SK-N-SH (cell line): ENCODE measurements at regions not wholly inside any gene's neighbourhood (a gene's known extent, or its start where the extent isn't known, plus 50 kb on each side); places are given as distances from the start of the nearest gene placed in this dataset.

Experiments used
- CTCF ChIA-PET: fragments of 300-600, 350-600 bp; formaldehyde crosslinking; extraction: SDS; loops from one replicate; lab custom pipeline; 2021; lab: Yijun Ruan, JAX
- POLR2A ChIA-PET: fragments of 350-600 bp; sonication (Branson Sonifier 250); formaldehyde crosslinking; extraction: SDS; loops from one replicate; lab custom pipeline; 2020; ENCODE audit warnings: antibody characterized with exemption, inconsistent platforms; lab: Yijun Ruan, JAX
- DNase-seq: peaks from one replicate; pipeline ENCODE4 v3.0.0; 2012
- H2AFZ ChIP-seq: fragments of 200-600 bp; sonication (generic); 2 replicates; pipeline ENCODE4 v1.8.1; 2016; ENCODE audit warnings: antibody characterized with exemption, mild to moderate bottlenecking, low read depth
- H3F3A ChIP-seq: fragments of 200-600 bp; sonication (generic); replicated peaks from 2 replicates; pipeline ENCODE3; 2016; ENCODE audit warnings: antibody characterized with exemption, mild to moderate bottlenecking; ENCODE audit not compliant: insufficient read depth
- H3K27ac ChIP-seq, 2 experiments: fragments of 200-500 bp in 1 of 2; fragments of 200-600 bp in 1 of 2; sonication (Bioruptor generic) in 1 of 2; sonication (generic), shearing (Covaris generic) in 1 of 2; 2 replicates each; pipeline versions ENCODE4 v1.5.1 to v1.6.1; 2014 to 2016; ENCODE audit warnings: low read depth in 2 of 2, inconsistent platforms in 1 of 2, low read length in 1 of 2, mild to moderate bottlenecking in 1 of 2, mixed read lengths in 1 of 2
- H3K27me3 ChIP-seq: fragments of 200-600 bp; sonication (generic), shearing (Covaris generic); 2 replicates; pipeline ENCODE4 v1.6.1; 2016; ENCODE audit warnings: mixed run types; ENCODE audit not compliant: insufficient read depth
- H3K36me3 ChIP-seq, 2 experiments: fragments of 200-500 bp in 1 of 2; fragments of 200-600 bp in 1 of 2; sonication (Bioruptor generic) in 1 of 2; sonication (generic) in 1 of 2; replicated peaks in 1 of 2; 2 replicates each; pipeline versions ENCODE3 to v1.5.1; 2014 to 2016; ENCODE audit warnings: low read length in 1 of 2, mild to moderate bottlenecking in 1 of 2; ENCODE audit not compliant: insufficient read depth in 2 of 2, control insufficient read depth in 1 of 2
- H3K4me1 ChIP-seq, 2 experiments: fragments of 200-500 bp in 1 of 2; fragments of 200-600 bp in 1 of 2; sonication (Bioruptor generic) in 1 of 2; sonication (generic), shearing (Covaris generic) in 1 of 2; 2 replicates each; pipeline versions ENCODE4 v1.5.1 to v1.6.1; 2014 to 2016; ENCODE audit warnings: low read depth in 1 of 2, low read length in 1 of 2, mixed run types in 1 of 2; ENCODE audit not compliant: insufficient read depth in 2 of 2, control insufficient read depth in 1 of 2
- H3K4me2 ChIP-seq: fragments of 200-600 bp; sonication (generic), shearing (Covaris generic); 2 replicates; pipeline ENCODE4 v1.6.1; 2017; ENCODE audit warnings: mixed run types
- H3K4me3 ChIP-seq, 2 experiments: fragments of 200-500 bp in 1 of 2; fragments of 200-600 bp in 1 of 2; sonication (Bioruptor generic) in 1 of 2; sonication (generic), shearing (Covaris generic) in 1 of 2; 2 replicates each; pipeline versions ENCODE4 v1.5.1 to v1.8.1; 2014 to 2016; ENCODE audit warnings: low read depth in 2 of 2, inconsistent platforms in 1 of 2, low read length in 1 of 2, mild to moderate bottlenecking in 1 of 2, mixed read lengths in 1 of 2, moderate library complexity in 1 of 2
- H3K79me2 ChIP-seq: fragments of 200-600 bp; sonication (generic); 2 replicates; pipeline ENCODE4 v1.8.1; 2017; ENCODE audit warnings: mild to moderate bottlenecking; ENCODE audit not compliant: insufficient read depth
- H3K9ac ChIP-seq: fragments of 200-600 bp; sonication (generic); 2 replicates; pipeline ENCODE4 v1.6.1; 2017; ENCODE audit warnings: mixed run types
- H3K9me2 ChIP-seq: fragments of 200-600 bp; sonication (generic); 2 replicates; pipeline ENCODE4 v1.6.1; 2017; ENCODE audit warnings: mixed run types
- H3K9me3 ChIP-seq: fragments of 200-600 bp; sonication (generic); 2 replicates; pipeline ENCODE4 v1.6.1; 2017; ENCODE audit warnings: mixed run types, mild to moderate bottlenecking, moderate library complexity
- H4K20me1 ChIP-seq: fragments of 200-600 bp; sonication (generic); 2 replicates; pipeline ENCODE4 v1.6.1; 2017; ENCODE audit warnings: mild to moderate bottlenecking, mixed run types; ENCODE audit not compliant: insufficient read depth
- CTCF ChIP-seq: fragments of 200-600 bp; sonication (generic); IDR thresholded peaks from 2 replicates; pipeline ENCODE4 v1.6.1; 2017; ENCODE audit warnings: antibody characterized with exemption, mild to moderate bottlenecking, moderate library complexity
- ELF1 ChIP-seq: IDR thresholded peaks from 2 replicates; pipeline ENCODE4 v1.4.0; 2012
- EP300 ChIP-seq, 2 experiments: IDR thresholded peaks; 2 replicates each; pipeline versions ENCODE4 v1.4.0 to v1.6.1; 2012; ENCODE audit warnings: borderline replicate concordance in 1 of 2, low read depth in 1 of 2, low read length in 1 of 2
- EZH2phosphoT487 ChIP-seq: fragments of 200-600 bp; sonication (generic); IDR thresholded peaks from 2 replicates; pipeline ENCODE4 v1.6.1; 2017; ENCODE audit warnings: low read depth, mixed run types, mild to moderate bottlenecking, antibody characterized with exemption, moderate library complexity, borderline replicate concordance
- GATA2 ChIP-seq: sonication (generic); formaldehyde crosslinking; IDR thresholded peaks from 2 replicates; pipeline ENCODE4 v1.5.0; 2020; ENCODE audit warnings: mild to moderate bottlenecking, missing genetic modification reagents
- IRF3 ChIP-seq: fragments of 150-350 bp; IDR thresholded peaks from 2 replicates; pipeline ENCODE4 v1.6.1; 2016; ENCODE audit warnings: mild to moderate bottlenecking, low read depth, low read length
- MXI1 ChIP-seq: IDR thresholded peaks from 2 replicates; pipeline ENCODE4 v1.6.1; 2012; ENCODE audit warnings: mild to moderate bottlenecking, low read depth, low read length, improper control_type of control experiment
- NFIC ChIP-seq: IDR thresholded peaks from 2 replicates; pipeline ENCODE4 v1.4.0; 2012; ENCODE audit warnings: borderline replicate concordance
- POLR2AphosphoS5 ChIP-seq: IDR thresholded peaks from 2 replicates; pipeline ENCODE4 v1.6.1; 2012; ENCODE audit warnings: low read depth, low read length
- SIN3A ChIP-seq: IDR thresholded peaks from 2 replicates; pipeline ENCODE4 v1.6.1; 2012; ENCODE audit warnings: low read depth, mild to moderate bottlenecking, low read length, moderate library complexity, borderline replicate concordance
- SMC3 ChIP-seq: IDR thresholded peaks from 2 replicates; pipeline ENCODE4 v1.6.1; 2012; ENCODE audit warnings: low read depth, low read length, improper control_type of control experiment
- TCF12 ChIP-seq: IDR thresholded peaks from 2 replicates; pipeline ENCODE4 v1.4.0; 2012
- USF2 ChIP-seq: fragments of 150-350 bp; IDR thresholded peaks from 2 replicates; pipeline ENCODE4 v1.6.1; 2017; ENCODE audit warnings: antibody characterized with exemption, low read length, low read depth, borderline replicate concordance
- ZBTB33 ChIP-seq: IDR thresholded peaks from 2 replicates; pipeline ENCODE4 v1.4.0; 2012; ENCODE audit warnings: low read depth, borderline replicate concordance
- WGBS: methylation state at CpG from one replicate; pipeline ENCODE4 v1.1.6; 2017; ENCODE audit warnings: low lambda C conversion rate; 5-methylcytosine and 5-hydroxymethylcytosine counted together

GRCh38 chr9:135380311-135380960 is 99.1 kb upstream of the PPP1R26 start:
- DNase-seq: no peak
- H3K79me2 ChIP-seq: no peaks in the 10 kb centered on the region
- no peak overlapping the region for H3K27ac ChIP-seq
- no peak overlapping the region for H3K9ac ChIP-seq
- CTCF ChIA-PET: interaction anchor here (1.0 kb wide), 1 partner anchor 16 kb away, joined by 3 read pairs; no protein-coding TSS in a partner anchor
- H3K4me3 ChIP-seq: no peak overlapping the region
- H3K36me3 ChIP-seq: no peaks in the 10 kb centered on the region
- WGBS: 42% methylated on average over 14 of the region's 17 CpGs
- no peak for TF ChIP-seq ZBTB33
- no peak for TF ChIP-seq GATA2
- TF ChIP-seq NFIC: no peak
- no peak for TF ChIP-seq SIN3A
- TF ChIP-seq ELF1: no peak
- no peak for TF ChIP-seq EZH2phosphoT487
- TF ChIP-seq TCF12: no peak
- no peak for TF ChIP-seq POLR2AphosphoS5
- TF ChIP-seq USF2: no peak
- no peak for TF ChIP-seq MXI1
- no peak for TF ChIP-seq SMC3
- TF ChIP-seq IRF3: no peak
- no peak for TF ChIP-seq CTCF
- no peak for TF ChIP-seq EP300 (IDR thresholded peaks at IDR 0.05; ENCODE audit: borderline replicate concordance in 1 of 2, low read depth in 1 of 2, low read length in 1 of 2)
- H3K9me3 ChIP-seq: no peaks in the 10 kb centered on the region
- H4K20me1 ChIP-seq: no peaks in the 10 kb centered on the region
- H3K4me2 ChIP-seq: no peak overlapping the region
- no peak overlapping the region for H2AFZ ChIP-seq
- H3K4me1 ChIP-seq: peaks cover 0 to 6% of the 10 kb centered on the region in 2 experiments; a peak in 1 of 4 replicates
- POLR2A ChIA-PET: no interaction called here
- no peaks in the 10 kb centered on the region for H3K27me3 ChIP-seq
- no peaks in the 10 kb centered on the region for H3F3A ChIP-seq
- no peaks in the 10 kb centered on the region for H3K9me2 ChIP-seq
